Endothelial cell of umbilical vein (primary cell): ENCODE measurements at regions not wholly inside any gene's neighbourhood (a gene's known extent, or its start where the extent isn't known, plus 50 kb on each side); places are given as distances from the start of the nearest gene placed in this dataset.

Experiments used
- BruUV-seq: library from RNA; stranded (reverse); fragments of 400-500 nt; replicated peaks from 2 replicates; lab custom pipeline; 2021; lab: Mats Ljungman, UMichigan
- CTCF ChIA-PET: fragments of 300-600, 350-600 bp; sonication (Branson Sonifier 250); formaldehyde crosslinking; loops from one replicate; lab custom pipeline; 2021; ENCODE audit warnings: antibody characterized with exemption, inconsistent platforms; lab: Charles Lee
- POLR2A ChIA-PET: fragments of 300-600, 350-600 bp; sonication (Branson Sonifier 250); formaldehyde crosslinking; loops from one replicate; lab custom pipeline; 2021; ENCODE audit warnings: antibody characterized with exemption, inconsistent platforms; lab: Charles Lee
- DNase-seq: peaks from one replicate; pipeline ENCODE4 v3.0.0-alpha.2; 2011; ENCODE audit warnings: low read depth, low spot score
- FAIRE-seq: peaks from 2 replicates; lab custom pipeline; 2011; peaks lifted over from hg19 to GRCh38; lab: Jason Lieb, UNC
- H2AFZ ChIP-seq: 2 replicates; pipeline ENCODE4 v1.6.0; 2012; ENCODE audit warnings: low read depth, low read length, control low read depth, inconsistent platforms
- H3K27ac ChIP-seq: 2 replicates; pipeline ENCODE4 v1.5.1; 2011; ENCODE audit warnings: low read depth, mild to moderate bottlenecking, control low read depth, low read length, moderate library complexity; ENCODE audit not compliant: insufficient read depth
- H3K27me3 ChIP-seq, 2 experiments: 2 replicates each; pipeline versions ENCODE4 v1.6.0 to v1.6.1; 2011; ENCODE audit warnings: low read length in 2 of 2, mixed read lengths in 1 of 2; ENCODE audit not compliant: control insufficient read depth in 2 of 2, insufficient read depth in 2 of 2
- H3K36me3 ChIP-seq, 2 experiments: 2 replicates in 1 of 2; 3 replicates in 1 of 2; pipeline ENCODE4 v1.5.1; 2011; ENCODE audit warnings: low read length in 2 of 2, mild to moderate bottlenecking in 1 of 2, moderate library complexity in 1 of 2; ENCODE audit not compliant: control insufficient read depth in 2 of 2, insufficient read depth in 2 of 2; ENCODE audit errors: extremely low read depth in 1 of 2
- H3K4me1 ChIP-seq: 3 replicates; pipeline ENCODE4 v1.5.1; 2011; ENCODE audit warnings: mild to moderate bottlenecking, low read length; ENCODE audit not compliant: control insufficient read depth, insufficient read depth; ENCODE audit errors: extremely low read depth
- H3K4me2 ChIP-seq: 2 replicates; pipeline ENCODE4 v1.6.1; 2011; ENCODE audit warnings: low read length, control low read depth, mixed read lengths; ENCODE audit not compliant: insufficient read depth
- H3K4me3 ChIP-seq, 3 experiments: fragments of 200-600 bp in 1 of 3; sonication (generic), shearing (Covaris generic) in 1 of 3; replicated peaks in 1 of 3; 2 replicates each; pipeline ENCODE4 v1.5.1; 2011 to 2016; ENCODE audit warnings: control low read depth in 3 of 3, low read length in 3 of 3, mild to moderate bottlenecking in 2 of 3, inconsistent platforms in 1 of 3, low read depth in 1 of 3, moderate library complexity in 1 of 3; ENCODE audit not compliant: insufficient read depth in 1 of 3
- H3K79me2 ChIP-seq: 2 replicates; pipeline ENCODE4 v1.6.0; 2012; ENCODE audit warnings: low read length, inconsistent platforms; ENCODE audit not compliant: control insufficient read depth, insufficient read depth
- H3K9ac ChIP-seq: replicated peaks from 2 replicates; pipeline ENCODE3; 2011; ENCODE audit warnings: low read length, control low read depth; ENCODE audit not compliant: insufficient read depth; ENCODE audit errors: extremely low read depth
- H3K9me1 ChIP-seq: replicated peaks from 3 replicates; pipeline ENCODE4 v1.6.0; 2011; ENCODE audit warnings: mild to moderate bottlenecking, low read length; ENCODE audit not compliant: control insufficient read depth, insufficient read depth; ENCODE audit errors: extremely low read depth
- H3K9me3 ChIP-seq: replicated peaks from 2 replicates; pipeline ENCODE4 v1.5.1; 2012; ENCODE audit warnings: low read length, inconsistent platforms; ENCODE audit not compliant: control insufficient read depth, insufficient read depth
- H4K20me1 ChIP-seq: replicated peaks from 2 replicates; pipeline ENCODE3; 2011; ENCODE audit warnings: mild to moderate bottlenecking, low read length; ENCODE audit not compliant: control insufficient read depth, insufficient read depth; ENCODE audit errors: extremely low read depth
- EZH2 ChIP-seq: IDR thresholded peaks from 2 replicates; pipeline ENCODE4 v1.6.1; 2012; ENCODE audit warnings: borderline replicate concordance, low read depth, mild to moderate bottlenecking, moderate library complexity, low read length, inconsistent platforms; ENCODE audit not compliant: severe bottlenecking
- FOS ChIP-seq: IDR thresholded peaks from 2 replicates; pipeline ENCODE4 v1.6.1; 2011; ENCODE audit warnings: mild to moderate bottlenecking, low read length, moderate library complexity, borderline replicate concordance; ENCODE audit not compliant: insufficient read depth
- GATA2 ChIP-seq: IDR thresholded peaks from 2 replicates; pipeline ENCODE4 v1.7.0; 2011; ENCODE audit warnings: low read depth, mild to moderate bottlenecking, moderate library complexity, mixed read lengths, low read length; ENCODE audit not compliant: insufficient read length, insufficient read depth
- JUN ChIP-seq: IDR thresholded peaks from 2 replicates; pipeline ENCODE4 v1.6.1; 2011; ENCODE audit warnings: borderline replicate concordance, low read depth; ENCODE audit not compliant: insufficient read length, insufficient read depth
- MYC ChIP-seq: IDR thresholded peaks from one replicate; pipeline ENCODE4 v1.6.1; 2011; ENCODE audit warnings: mild to moderate bottlenecking, low read depth, low read length
- POLR2A ChIP-seq: IDR thresholded peaks from 2 replicates; pipeline ENCODE4 v1.6.1; 2012; ENCODE audit warnings: low read depth, mild to moderate bottlenecking, control low read depth, low read length
- POLR2AphosphoS5 ChIP-seq: IDR thresholded peaks from 2 replicates; pipeline ENCODE4 v1.6.1; 2012; ENCODE audit warnings: low read depth, mild to moderate bottlenecking, control low read depth, low read length, moderate library complexity; ENCODE audit not compliant: insufficient read depth
- dilution Hi-C: fragments of 300-500 bp; cut with MboI; formaldehyde crosslinking; loops from one replicate; pipeline ENCODE4 v1.15.0; 2019; ENCODE audit warnings: low sequenced_read_pairs; ENCODE audit not compliant: extremely low pct_ligation_motif_present
- intact Hi-C: fragments of 100-400 bp; cut with micrococcal nuclease; formaldehyde crosslinking; loops from one replicate; pipeline ENCODE4 v1.10.0; 2022
- TF ChIP-seq, protein P1 (sequence below), 2 donors: IDR thresholded peaks; 1 replicate in 1 of 2; 2 replicates in 1 of 2; pipeline ENCODE4 v1.5.1; 2011; ENCODE audit warnings: low read length in 2 of 2, mild to moderate bottlenecking in 2 of 2, moderate library complexity in 2 of 2, control low read depth in 1 of 2, inconsistent platforms in 1 of 2, low read depth in 1 of 2; ENCODE audit not compliant: insufficient read depth in 1 of 2; ENCODE audit errors: extremely low read depth in 1 of 2
- TF ChIP-seq, protein P2 (sequence below): IDR thresholded peaks from 2 replicates; pipeline ENCODE4 v1.6.1; 2011; ENCODE audit not compliant: insufficient read depth, insufficient read length

DNA sequence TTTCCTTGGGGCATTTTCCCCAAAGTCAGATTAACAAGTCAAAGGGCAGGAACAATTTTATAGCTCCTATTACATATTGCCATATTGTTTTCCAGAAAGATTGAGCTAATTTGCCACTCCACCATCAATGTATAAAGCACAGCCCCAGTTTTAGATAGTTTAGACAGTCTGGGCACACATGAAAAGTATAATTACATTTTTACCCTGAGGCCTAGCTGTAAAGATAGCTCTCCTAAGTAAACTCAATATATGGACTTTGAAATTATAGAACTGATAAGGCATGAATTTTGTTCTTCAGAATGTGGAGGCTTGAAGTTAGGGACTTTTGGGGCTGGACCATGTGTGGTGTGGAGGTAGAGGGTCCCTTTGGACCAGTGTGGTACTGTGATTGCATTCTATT lies 166.0 kb downstream of the FHIP1A start:
- CTCF ChIA-PET: interaction anchor here (0.8 kb wide), 1 partner anchor 11 kb away, joined by 3 read pairs; no protein-coding TSS in a partner anchor
- BruUV-seq: no TSS peak
- no peaks in the 10 kb centered on the region for H3K79me2 ChIP-seq
- no peak overlapping the region for H3K4me2 ChIP-seq
- dilution Hi-C loops (no loop called here), intact Hi-C loops (no loop called here)
- FAIRE-seq (no peak), DNase-seq (no peak)
- H3K4me3 ChIP-seq: no peak overlapping the region
- TF ChIP-seq GATA2 (no peak), POLR2AphosphoS5 (no peak), POLR2A (no peak), FOS (no peak), JUN (no peak), MYC (no peak), EZH2 (no peak)
- TF ChIP-seq, protein P1, sequence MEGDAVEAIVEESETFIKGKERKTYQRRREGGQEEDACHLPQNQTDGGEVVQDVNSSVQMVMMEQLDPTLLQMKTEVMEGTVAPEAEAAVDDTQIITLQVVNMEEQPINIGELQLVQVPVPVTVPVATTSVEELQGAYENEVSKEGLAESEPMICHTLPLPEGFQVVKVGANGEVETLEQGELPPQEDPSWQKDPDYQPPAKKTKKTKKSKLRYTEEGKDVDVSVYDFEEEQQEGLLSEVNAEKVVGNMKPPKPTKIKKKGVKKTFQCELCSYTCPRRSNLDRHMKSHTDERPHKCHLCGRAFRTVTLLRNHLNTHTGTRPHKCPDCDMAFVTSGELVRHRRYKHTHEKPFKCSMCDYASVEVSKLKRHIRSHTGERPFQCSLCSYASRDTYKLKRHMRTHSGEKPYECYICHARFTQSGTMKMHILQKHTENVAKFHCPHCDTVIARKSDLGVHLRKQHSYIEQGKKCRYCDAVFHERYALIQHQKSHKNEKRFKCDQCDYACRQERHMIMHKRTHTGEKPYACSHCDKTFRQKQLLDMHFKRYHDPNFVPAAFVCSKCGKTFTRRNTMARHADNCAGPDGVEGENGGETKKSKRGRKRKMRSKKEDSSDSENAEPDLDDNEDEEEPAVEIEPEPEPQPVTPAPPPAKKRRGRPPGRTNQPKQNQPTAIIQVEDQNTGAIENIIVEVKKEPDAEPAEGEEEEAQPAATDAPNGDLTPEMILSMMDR (IDR thresholded peaks at IDR 0.05; ENCODE audit: extremely low read depth in 1 of 2, insufficient read depth in 1 of 2, low read depth in 1 of 2, low read length in 2 of 2): no peak
- TF ChIP-seq, protein P2, sequence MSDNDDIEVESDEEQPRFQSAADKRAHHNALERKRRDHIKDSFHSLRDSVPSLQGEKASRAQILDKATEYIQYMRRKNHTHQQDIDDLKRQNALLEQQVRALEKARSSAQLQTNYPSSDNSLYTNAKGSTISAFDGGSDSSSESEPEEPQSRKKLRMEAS: no peak
- no peaks in the 10 kb centered on the region for H3K36me3 ChIP-seq
- H4K20me1 ChIP-seq: no peaks in the 10 kb centered on the region
- no peak overlapping the region for H3K27ac ChIP-seq
- peaks cover 1 to 14% of the 10 kb centered on the region in 2 experiments for H3K27me3 ChIP-seq
- H3K9me1 ChIP-seq: no peaks in the 10 kb centered on the region
- POLR2A ChIA-PET: no interaction called here
- H2AFZ ChIP-seq: no peak overlapping the region
- no peaks in the 10 kb centered on the region for H3K4me1 ChIP-seq
- no peak overlapping the region for H3K9ac ChIP-seq
- no peaks in the 10 kb centered on the region for H3K9me3 ChIP-seq
